K562 (cell line): ENCODE measurements at regions not wholly inside any gene's neighbourhood (a gene's known extent, or its start where the extent isn't known, plus 50 kb on each side); places are given as distances from the start of the nearest gene placed in this dataset.

ENCODE experiments used
- ATAC-seq: fragments of 200-7000 bp; cut with Tn5 transposase; 3 replicates; pipeline ENCODE4 v1.9.1; 2020; ENCODE audit warnings: moderate library complexity
- BruUV-seq: library from RNA; stranded (reverse); fragments of 400-500 nt; replicated peaks from 2 replicates; lab custom pipeline; 2021; lab: Mats Ljungman, UMichigan
- CTCF ChIA-PET: fragments of 300-600 bp; formaldehyde crosslinking; extraction: SDS; loops from one replicate; lab custom pipeline; 2021; ENCODE audit warnings: low intra/inter-chr PET ratio; lab: Yijun Ruan, JAX
- POLR2A ChIA-PET: fragments of 300-600, 350-650 bp; sonication (Branson Sonifier 250); formaldehyde crosslinking; extraction: SDS; loops from one replicate; lab custom pipeline; 2021; ENCODE audit warnings: antibody characterized with exemption, inconsistent platforms; lab: Yijun Ruan, JAX
- DNase-seq, 4 experiments: peaks; one replicate each; pipeline versions ENCODE4 v3.0.0 to v3.0.0-alpha.2; 2011 to 2018; ENCODE audit warnings: low spot score in 3 of 4, mixed read lengths in 3 of 4; ENCODE audit errors: extremely low read depth in 1 of 4
- FAIRE-seq: peaks from 2 replicates; lab custom pipeline; 2011; peaks lifted over from hg19 to GRCh38; lab: Jason Lieb, UNC
- H2AFZ ChIP-seq: 2 replicates; pipeline ENCODE4 v1.6.0; 2011; ENCODE audit warnings: low read depth, low read length, control low read depth, inconsistent platforms
- H3K27ac ChIP-seq: fragments of 200-600 bp; 3 replicates; pipeline ENCODE4 v1.8.0; 2011; ENCODE audit warnings: low read depth, mild to moderate bottlenecking, control low read depth, inconsistent platforms, low read length, moderate library complexity, mixed read lengths; ENCODE audit errors: extremely low read depth
- H3K27me3 ChIP-seq, 2 experiments: fragments of 300-600 bp in 1 of 2; 2 replicates in 1 of 2; 3 replicates in 1 of 2; pipeline versions ENCODE4 v1.6.0 to v1.8.0; 2011; ENCODE audit warnings: inconsistent platforms in 2 of 2, low read length in 2 of 2, mild to moderate bottlenecking in 1 of 2, mixed read lengths in 1 of 2, moderate library complexity in 1 of 2; ENCODE audit not compliant: control insufficient read depth in 2 of 2, insufficient read depth in 2 of 2
- H3K36me3 ChIP-seq: fragments of 300-600 bp; 3 replicates; pipeline ENCODE4 v1.8.0; 2011; ENCODE audit warnings: mild to moderate bottlenecking, low read length, inconsistent platforms; ENCODE audit not compliant: control insufficient read depth, insufficient read depth
- H3K4me1 ChIP-seq, 2 experiments: fragments of 200-600 bp in 1 of 2; replicated peaks in 1 of 2; 2 replicates in 1 of 2; 3 replicates in 1 of 2; pipeline versions ENCODE4 v1.5.1 to v1.8.0; 2011; ENCODE audit warnings: inconsistent platforms in 2 of 2, low read length in 2 of 2, mild to moderate bottlenecking in 1 of 2, mixed read lengths in 1 of 2, moderate library complexity in 1 of 2; ENCODE audit not compliant: control insufficient read depth in 2 of 2, insufficient read depth in 2 of 2
- H3K4me2 ChIP-seq: 2 replicates; pipeline ENCODE4 v1.6.1; 2011; ENCODE audit warnings: low read length, control low read depth, inconsistent platforms, mixed read lengths; ENCODE audit not compliant: insufficient read depth
- H3K4me3 ChIP-seq: fragments of 200-600 bp; sonication (generic), shearing (Covaris generic); 2 replicates; pipeline ENCODE4 v1.5.1; 2016; ENCODE audit warnings: control low read depth, inconsistent platforms
- H3K79me2 ChIP-seq: fragments of 200-600 bp; 3 replicates; pipeline ENCODE4 v1.8.0; 2011; ENCODE audit warnings: low read length, inconsistent platforms; ENCODE audit not compliant: control insufficient read depth, insufficient read depth
- H3K9ac ChIP-seq, 2 experiments: 2 replicates each; pipeline versions ENCODE4 v1.6.0 to v1.6.1; 2011; ENCODE audit warnings: low read depth in 2 of 2, low read length in 2 of 2, control low read depth in 1 of 2, inconsistent platforms in 1 of 2, mild to moderate bottlenecking in 1 of 2, mixed read lengths in 1 of 2; ENCODE audit not compliant: insufficient read depth in 1 of 2
- H3K9me1 ChIP-seq: one replicate; pipeline ENCODE4 v1.6.0; 2011; ENCODE audit warnings: inconsistent platforms, mild to moderate bottlenecking, low read length, moderate library complexity; ENCODE audit not compliant: control insufficient read depth, insufficient read depth
- H3K9me3 ChIP-seq: replicated peaks from 2 replicates; pipeline ENCODE4 v1.5.1; 2011; ENCODE audit warnings: low read depth, low read length, inconsistent platforms; ENCODE audit not compliant: control insufficient read depth, insufficient read depth
- H4K20me1 ChIP-seq: replicated peaks from 2 replicates; pipeline ENCODE4 v1.6.1; 2011; ENCODE audit warnings: low read length, inconsistent platforms, mixed read lengths; ENCODE audit not compliant: control insufficient read depth, insufficient read depth
- ATF2 ChIP-seq: sonication (generic); formaldehyde crosslinking; IDR thresholded peaks from 2 replicates; pipeline ENCODE4 v1.8.1; 2022; ENCODE audit warnings: missing genetic modification reagents
- CTCFL ChIP-seq: IDR thresholded peaks from 2 replicates; pipeline ENCODE4 v1.6.1; 2011; ENCODE audit warnings: borderline replicate concordance, low read depth, mild to moderate bottlenecking, moderate library complexity, low read length; ENCODE audit not compliant: insufficient read depth, poor library complexity, severe bottlenecking
- E2F1 ChIP-seq: sonication (generic); formaldehyde crosslinking; IDR thresholded peaks from 2 replicates; pipeline ENCODE4 v1.8.1; 2023; ENCODE audit warnings: mild to moderate bottlenecking, missing genetic modification reagents, moderate library complexity
- HDGF ChIP-seq: fragments of 450-650 bp; IDR thresholded peaks from 2 replicates; pipeline ENCODE4 v1.6.1; 2016
- HNRNPLL ChIP-seq: fragments of 200-400 bp; formaldehyde crosslinking; IDR thresholded peaks from 2 replicates; pipeline ENCODE4 v1.6.1; 2017; ENCODE audit warnings: low read length, low read depth, mild to moderate bottlenecking; ENCODE audit not compliant: poor library complexity, severe bottlenecking
- PHF20 ChIP-seq: fragments of 450-650 bp; IDR thresholded peaks from 2 replicates; pipeline ENCODE4 v1.6.1; 2018; ENCODE audit not compliant: partially characterized antibody
- ZNF184 ChIP-seq: sonication (generic); formaldehyde crosslinking; IDR thresholded peaks from 2 replicates; pipeline ENCODE4 v1.5.0; 2020; ENCODE audit warnings: missing genetic modification reagents
- ZNF354B ChIP-seq: fragments of 250-450 bp; sonication (Bioruptor Pico); IDR thresholded peaks from 2 replicates; pipeline ENCODE4 v1.4.0; 2020
- ZNF609 ChIP-seq: sonication (generic); formaldehyde crosslinking; IDR thresholded peaks from 2 replicates; pipeline ENCODE4 v1.8.1; 2023; ENCODE audit warnings: missing genetic modification reagents, mild to moderate bottlenecking, borderline replicate concordance
- WGBS: fragments of 100-300 bp; shearing (Covaris generic); methylation state at CpG from one replicate; pipeline ENCODE4 v1.1.6; 2016; ENCODE audit warnings: low coverage, mixed read lengths; ENCODE audit not compliant: insufficient coverage; ENCODE audit errors: missing lambda C conversion rate; 5-methylcytosine and 5-hydroxymethylcytosine counted together
- in situ Hi-C: fragments of 300-500 bp; cut with MboI; formaldehyde crosslinking; loops from 4 replicates; pipeline ENCODE4 v1.15.0; 2018; ENCODE audit warnings: inconsistent platforms, mixed read lengths
- intact Hi-C: fragments of 100-400 bp; cut with micrococcal nuclease; formaldehyde crosslinking; loops from 2 replicates; pipeline ENCODE4 v1.14.2; 2022

GRCh38 chr10:111887266-111887665 lies 296.3 kb downstream of the GPAM start:
- no peak overlapping the region for H3K4me3 ChIP-seq
- TF ChIP-seq E2F1 (CRISPR knock-in tag), result no peak
- TF ChIP-seq ZNF609 (CRISPR knock-in tag), result no peak
- TF ChIP-seq PHF20, result no peak
- TF ChIP-seq ZNF354B (CRISPR knock-in tag), result no peak
- TF ChIP-seq ATF2, result no peak
- no peak for TF ChIP-seq HNRNPLL
- no peak for TF ChIP-seq CTCFL
- no peak for TF ChIP-seq HDGF
- TF ChIP-seq ZNF184, result no peak
- ATAC-seq (no peak), DNase-seq (no peak), FAIRE-seq (no peak)
- in situ Hi-C loops (no loop called here), intact Hi-C loops (no loop called here)
- no peaks in the 10 kb centered on the region for H3K79me2 ChIP-seq
- ChIA-PET POLR2A (no interaction called here), CTCF (no interaction called here)
- no peaks in the 10 kb centered on the region for H4K20me1 ChIP-seq
- H2AFZ ChIP-seq, result no peak overlapping the region
- BruUV-seq, result no TSS peak
- WGBS, result 0% methylated on average over 2 of the region's 2 CpGs
- no peaks in the 10 kb centered on the region for H3K9me1 ChIP-seq
- H3K36me3 ChIP-seq, result no peaks in the 10 kb centered on the region
- no peak overlapping the region for H3K4me2 ChIP-seq
- no peaks in the 10 kb centered on the region for H3K9me3 ChIP-seq
- no peak overlapping the region for H3K9ac ChIP-seq
- H3K4me1 ChIP-seq, result no peaks in the 10 kb centered on the region
- no peaks in the 10 kb centered on the region for H3K27me3 ChIP-seq
- no peak overlapping the region for H3K27ac ChIP-seq
